ENCODE measurements at regions not wholly inside any gene's neighbourhood (a gene's known extent, or its start where the extent isn't known, plus 50 kb on each side); places are given as distances from the start of the nearest gene placed in this dataset.

DNA sequence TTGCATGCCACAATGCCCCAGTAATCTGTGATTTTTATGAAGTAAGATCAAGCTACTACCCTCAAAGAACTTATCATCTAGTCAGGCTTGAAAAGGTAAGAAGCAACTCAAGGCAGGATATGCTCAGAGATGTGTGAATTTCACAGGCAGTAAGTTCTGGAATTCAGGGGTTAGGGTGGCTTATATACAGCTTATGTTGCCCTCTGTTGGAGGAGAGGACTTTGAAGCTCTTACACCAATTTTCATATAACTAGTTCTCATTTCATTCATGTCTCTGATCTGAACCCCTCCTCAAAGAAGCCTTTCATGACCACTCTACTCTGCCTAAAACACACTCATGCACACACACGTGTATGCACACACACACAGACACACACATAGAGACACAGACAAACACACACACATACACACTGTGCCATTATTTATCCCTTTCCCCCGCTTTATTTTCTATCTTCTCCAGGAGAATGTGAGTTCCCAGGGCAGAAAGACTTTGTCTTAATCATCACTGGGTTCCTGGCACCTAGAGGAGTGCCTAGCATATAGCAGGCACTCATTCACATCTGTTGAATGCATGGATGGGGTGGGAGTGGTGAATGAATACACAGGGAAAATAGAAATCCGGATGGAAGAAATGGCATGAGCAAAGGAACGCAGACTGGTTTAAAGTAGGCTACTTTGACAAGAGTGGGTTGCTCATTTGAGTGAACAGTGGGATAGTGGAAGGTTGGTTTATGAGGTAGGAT lies 220.7 kb upstream of the ZBED5 start:
- DNase-seq: no peak

DNA sequence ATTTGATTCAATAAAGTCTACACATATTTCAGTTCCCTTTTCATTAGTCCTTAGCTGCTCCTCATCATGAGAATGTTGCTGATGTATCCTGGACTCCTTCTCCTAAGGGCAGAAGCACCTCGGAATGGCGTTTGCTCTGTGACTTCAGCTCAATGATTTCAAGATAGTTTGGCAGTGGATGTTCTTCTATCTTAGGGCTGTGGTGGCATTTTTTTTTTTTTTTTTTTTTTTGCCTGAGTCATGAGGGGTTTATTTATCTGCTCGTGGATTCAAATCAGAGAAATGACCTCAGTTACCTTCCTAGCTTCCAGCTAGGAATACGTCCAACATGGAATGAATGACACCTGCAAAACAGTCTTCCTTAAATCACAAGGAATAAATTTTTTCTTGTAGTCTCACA lies 220.0 kb upstream of the ZBED5 start:
- no peak for DNase-seq

- peak in 1 of 2 donors; percentile 5 for DNase-seq
Measured at GRCh38 chr11:11076879-11077278, 219.0 kb upstream of the ZBED5 start.

GRCh38 chr11:11076276-11076675 lies 218.4 kb upstream of the ZBED5 start:
- no peak for DNase-seq

DNA sequence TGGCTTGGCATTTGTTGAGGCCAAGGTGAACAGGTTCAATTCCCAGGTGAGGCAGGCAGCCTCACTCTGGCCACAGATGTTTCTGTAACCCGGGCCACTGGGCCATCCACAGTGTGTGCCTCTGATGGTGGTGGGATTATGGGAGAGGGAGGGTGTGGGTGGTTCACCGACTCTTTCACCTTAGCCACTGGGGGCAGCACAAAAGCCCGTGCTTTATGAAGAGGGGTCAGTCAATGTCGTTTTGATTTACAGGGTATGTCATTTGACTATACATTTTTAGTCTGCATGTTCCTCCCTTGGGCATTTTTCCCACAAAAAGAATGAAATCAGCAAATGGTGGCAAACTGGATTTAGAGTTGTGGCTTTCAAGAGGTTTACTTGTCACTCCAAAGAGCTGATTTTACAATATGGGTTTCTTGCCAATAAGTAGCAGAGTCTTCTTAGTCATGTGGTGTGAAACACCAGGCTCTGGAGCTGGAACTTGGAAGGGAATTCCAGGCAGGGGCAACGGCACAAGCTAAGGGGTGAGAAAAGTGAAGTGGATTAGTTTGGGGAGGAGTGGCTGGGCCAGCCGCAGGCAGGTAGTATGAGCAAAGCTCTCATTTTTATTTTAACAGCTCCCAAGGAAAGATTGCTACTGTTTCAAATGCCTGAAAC lies 217.8 kb upstream of the ZBED5 start:
- no peak for DNase-seq

GRCh38 chr11:11074686-11075335 lies 217.0 kb upstream of the ZBED5 start:
- no peak for DNase-seq

DNA sequence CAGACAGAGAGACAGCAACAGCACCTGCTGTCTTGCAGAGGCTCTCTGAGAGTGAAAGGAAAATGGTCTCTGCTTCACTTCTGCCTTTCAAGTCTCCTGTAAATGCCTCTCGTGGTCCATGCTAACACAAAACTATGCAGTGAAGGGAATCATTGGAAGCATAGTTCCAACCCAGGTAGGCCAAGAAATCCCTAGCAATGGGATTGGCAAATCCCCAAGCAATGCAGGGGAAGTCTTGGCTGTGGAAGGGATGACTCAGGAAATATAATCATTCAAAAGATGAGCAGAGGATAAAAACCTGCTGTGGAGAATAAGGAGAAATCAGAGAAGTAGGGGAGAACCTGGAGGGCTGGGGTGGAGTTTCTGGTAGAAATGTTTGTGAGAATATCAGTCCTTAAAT lies 216.1 kb upstream of the ZBED5 start:
- no peak for DNase-seq

DNA sequence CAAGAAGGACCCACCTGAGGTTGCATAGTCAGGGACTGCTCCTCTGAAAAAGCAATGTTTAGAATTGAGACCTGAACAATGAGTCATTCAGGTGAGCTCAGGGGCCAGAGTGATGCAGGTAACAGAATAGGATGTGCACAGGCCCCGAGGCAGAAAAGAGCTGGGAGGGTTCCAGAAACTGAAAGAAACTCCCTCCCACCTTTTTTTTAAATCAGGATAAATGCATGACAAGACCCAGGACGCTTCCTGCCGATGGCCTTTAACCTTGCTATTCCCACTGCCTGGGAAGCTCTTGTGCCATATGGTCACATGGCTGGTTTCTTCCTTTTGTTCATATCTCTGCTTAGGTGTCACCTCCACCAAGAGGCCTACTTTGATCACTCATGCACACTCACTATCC lies 214.2 kb upstream of the ZBED5 start:
- DNase-seq: no peak

GRCh38 chr11:11071486-11071885 lies 213.6 kb upstream of the ZBED5 start:
- no peak for DNase-seq

- DNase-seq: no peak
Measured at GRCh38 chr11:11070976-11071375, 213.1 kb upstream of the ZBED5 start.

DNA sequence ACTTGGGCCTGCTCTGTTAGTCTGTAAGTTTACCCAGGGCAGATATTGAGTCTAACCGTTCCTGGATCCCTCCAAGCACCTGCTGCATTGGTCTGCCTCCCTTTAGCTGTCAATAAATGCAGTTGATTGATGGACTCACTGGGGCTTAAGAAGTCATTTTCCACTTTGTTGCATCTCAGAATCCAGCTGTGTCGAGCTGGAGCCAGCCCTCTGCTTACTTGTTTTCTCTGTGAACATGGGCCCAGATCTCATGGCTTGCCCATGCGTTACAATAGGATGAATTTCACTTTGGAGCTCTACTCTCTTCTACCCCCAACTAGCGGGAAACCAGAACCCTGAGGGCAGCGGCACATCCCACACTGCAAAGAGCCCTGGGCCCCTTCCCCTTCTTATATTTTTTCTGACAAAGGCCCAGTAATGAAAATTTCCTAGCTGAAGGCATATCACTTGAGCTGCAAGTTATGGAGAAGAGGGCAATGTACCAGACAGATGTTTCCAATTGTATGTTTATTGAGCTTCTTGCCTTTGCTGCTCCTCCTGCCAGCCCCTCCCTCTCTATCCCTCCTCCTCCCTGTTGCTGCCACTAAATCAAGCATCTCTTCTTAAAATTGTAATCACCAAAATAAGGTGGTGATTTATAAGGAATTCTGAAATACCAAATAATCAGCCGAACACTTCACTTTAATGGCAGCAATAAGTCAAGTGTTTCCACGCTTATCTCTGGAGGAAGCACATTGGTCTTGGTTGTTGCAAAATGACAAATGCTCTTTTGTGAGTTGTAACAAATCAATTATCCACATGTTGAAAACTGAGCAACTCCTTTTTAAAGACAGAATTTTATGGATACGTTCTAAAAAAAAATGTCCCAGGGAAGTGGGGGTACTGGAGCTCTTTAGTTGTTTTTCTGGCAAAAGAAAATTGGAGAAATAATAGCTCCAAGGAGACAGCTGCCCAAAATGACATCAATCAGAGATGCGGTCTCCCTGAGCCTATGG lies 212.3 kb upstream of the ZBED5 start:
- no peak for DNase-seq

- DNase-seq: no peak
Measured at GRCh38 chr11:11068113-11068512, 210.3 kb upstream of the ZBED5 start.

DNA sequence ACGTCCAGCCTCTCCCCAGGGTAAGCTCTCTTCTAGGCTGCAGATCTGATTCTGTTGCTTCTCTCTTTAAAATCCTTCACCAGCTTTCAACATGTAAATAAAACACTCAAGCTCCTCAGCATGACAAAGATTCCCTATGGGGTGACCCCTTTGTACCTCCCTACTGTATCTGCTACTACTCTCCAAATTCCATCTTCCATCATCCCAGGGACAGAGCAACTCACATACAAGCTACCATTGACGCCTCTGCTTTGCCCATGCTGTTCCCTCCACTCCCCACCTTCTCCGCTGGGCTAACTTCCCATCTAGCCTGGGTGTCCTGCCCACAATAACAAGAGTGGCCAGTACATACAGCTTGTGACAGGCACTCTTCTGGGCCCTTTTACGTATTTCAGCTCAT lies 207.5 kb upstream of the ZBED5 start:
- no peak for DNase-seq

GRCh38 chr11:11057472-11057854 lies 199.6 kb upstream of the ZBED5 start:
- DNase-seq: no peak

DNA sequence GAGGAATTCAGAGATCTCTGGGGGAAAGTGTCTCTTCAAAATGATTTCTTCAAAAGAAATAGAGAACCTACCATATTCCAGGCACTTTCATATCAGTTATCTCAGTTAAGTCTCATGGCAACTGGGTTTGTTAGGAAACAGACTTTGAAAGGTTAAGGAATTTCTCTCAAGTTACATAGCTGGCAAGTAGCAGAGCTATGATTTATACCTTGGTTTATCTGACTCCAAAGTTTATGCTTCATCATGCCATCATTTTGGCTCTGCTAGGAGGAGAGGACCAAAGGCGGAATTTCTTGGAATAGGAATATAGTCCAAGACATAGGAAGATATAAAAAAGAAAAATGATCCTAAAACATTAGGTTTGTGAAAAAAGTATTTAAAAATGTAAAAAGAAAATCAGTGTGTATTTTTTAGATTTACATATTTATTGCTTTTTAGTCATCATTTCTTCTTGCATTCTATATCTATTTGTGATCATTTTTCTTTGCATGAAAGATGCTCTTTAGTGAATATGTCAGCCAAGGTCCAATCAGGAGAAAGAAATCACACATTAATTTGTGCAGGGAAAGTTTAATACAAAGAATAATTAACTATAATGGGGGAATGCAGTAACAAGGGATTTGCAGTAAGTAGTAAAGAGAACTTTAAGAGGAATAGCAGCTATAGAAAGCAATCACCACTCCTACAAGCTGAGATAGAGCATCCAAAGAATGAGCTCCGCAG lies 199.1 kb upstream of the ZBED5 start:
- DNase-seq: no peak

- no peak for DNase-seq
Measured at GRCh38 chr11:11056316-11056715, 198.5 kb upstream of the ZBED5 start.

DNA sequence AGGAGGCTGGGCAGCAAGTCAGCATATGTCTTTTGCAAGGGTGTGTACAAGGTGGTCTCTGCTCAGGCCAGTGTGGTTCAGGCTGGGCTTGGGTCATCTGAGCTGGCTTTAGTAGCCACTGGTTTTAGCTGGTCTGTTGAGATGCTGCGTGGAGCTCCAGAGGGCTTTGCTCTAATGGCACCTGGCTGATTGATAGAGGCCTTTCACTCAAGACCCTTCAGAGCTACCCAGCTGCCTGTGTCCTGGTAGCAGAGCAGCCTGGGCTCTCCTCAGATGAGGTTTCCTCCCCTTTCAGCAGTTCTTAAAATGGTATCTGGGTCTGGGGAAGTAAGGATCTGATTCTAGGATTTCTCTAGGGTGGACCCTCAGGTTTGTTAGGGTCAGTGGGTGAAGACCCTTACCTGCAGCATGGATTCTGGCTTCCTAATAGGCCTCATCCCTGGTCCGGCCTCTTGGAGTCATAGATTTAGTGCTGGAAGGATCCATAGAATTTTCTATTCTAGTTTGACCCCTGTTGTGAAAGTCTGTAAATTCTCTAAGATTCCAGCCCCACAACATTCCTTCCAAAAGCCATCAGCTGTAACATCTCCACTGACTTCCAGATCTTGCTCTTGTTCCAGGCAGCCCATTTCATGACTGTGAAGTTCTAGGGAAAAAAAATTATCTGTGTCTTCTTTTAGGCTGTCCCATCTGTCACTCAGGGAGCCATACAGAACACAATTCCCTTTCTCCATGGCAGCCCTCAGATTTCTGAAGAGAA lies 190.2 kb upstream of the ZBED5 start:
- DNase-seq: no peak

DNA sequence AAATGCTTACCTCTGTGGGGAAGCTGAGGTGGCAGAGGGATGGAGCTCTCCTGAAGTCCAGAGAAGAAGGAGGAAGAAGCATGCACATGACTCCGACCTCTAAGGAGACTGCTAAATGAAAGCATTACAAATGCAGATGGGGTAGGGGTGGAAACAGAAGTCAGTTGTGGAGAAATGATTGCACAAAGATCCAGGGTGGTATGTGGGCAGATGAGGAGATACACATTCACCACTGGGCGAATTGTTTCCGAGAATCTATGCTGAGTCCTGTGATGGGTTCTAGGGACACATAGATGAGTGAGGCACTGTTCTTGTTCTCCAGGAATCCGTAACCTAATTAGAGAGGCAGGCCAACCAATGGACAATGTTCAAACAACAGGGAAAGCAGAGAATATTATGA lies 188.9 kb upstream of the ZBED5 start:
- DNase-seq: no peak

GRCh38 chr11:11045156-11045930 lies 187.5 kb upstream of the ZBED5 start:
- no peak for DNase-seq
